IMR-90 (cell line): ENCODE measurements at regions not wholly inside any gene's neighbourhood (a gene's known extent, or its start where the extent isn't known, plus 50 kb on each side); places are given as distances from the start of the nearest gene placed in this dataset.

Experiments used
- CHD1 ChIP-seq: IDR thresholded peaks from 2 replicates; pipeline ENCODE4 v1.6.1; 2012; ENCODE audit warnings: low read depth, low read length, improper control_type of control experiment
- CTCF ChIP-seq: conservative IDR thresholded peaks from 2 replicates; pipeline ENCODE4 v1.5.1; 2012; ENCODE audit warnings: mild to moderate bottlenecking, low read depth, low read length, improper control_type of control experiment
- ELK1 ChIP-seq: fragments of 150-350 bp; IDR thresholded peaks from 2 replicates; pipeline ENCODE4 v1.6.1; 2016; ENCODE audit warnings: low read depth, mild to moderate bottlenecking, low read length, moderate library complexity, borderline replicate concordance
- MAFK ChIP-seq: IDR thresholded peaks from 2 replicates; pipeline ENCODE4 v1.6.1; 2012; ENCODE audit warnings: low read depth, low read length, improper control_type of control experiment
- MXI1 ChIP-seq: IDR thresholded peaks from 2 replicates; pipeline ENCODE4 v1.6.1; 2012; ENCODE audit warnings: low read depth, mild to moderate bottlenecking, low read length, moderate library complexity, borderline replicate concordance
- NFE2L2 ChIP-seq: fragments of 150-350 bp; IDR thresholded peaks from 2 replicates; pipeline ENCODE4 v1.6.1; 2016; ENCODE audit warnings: low read depth, mild to moderate bottlenecking, low read length
- POLR2A ChIP-seq: IDR thresholded peaks from 2 replicates; pipeline ENCODE4 v1.6.1; 2012; ENCODE audit warnings: mild to moderate bottlenecking, low read depth, low read length
- RAD21 ChIP-seq: IDR thresholded peaks from 2 replicates; pipeline ENCODE4 v1.6.1; 2012; ENCODE audit warnings: low read length, improper control_type of control experiment
- RCOR1 ChIP-seq: IDR thresholded peaks from 2 replicates; pipeline ENCODE4 v1.6.1; 2012; ENCODE audit warnings: mild to moderate bottlenecking, low read length, improper control_type of control experiment; ENCODE audit not compliant: insufficient replicate concordance
- RFX5 ChIP-seq: IDR thresholded peaks from 2 replicates; pipeline ENCODE4 v1.8.0; 2012; ENCODE audit warnings: low read depth, mild to moderate bottlenecking, low read length, moderate library complexity
- SMC3 ChIP-seq: fragments of 150-350 bp; IDR thresholded peaks from 2 replicates; pipeline ENCODE4 v1.6.1; 2016; ENCODE audit warnings: low read depth, mild to moderate bottlenecking, antibody characterized with exemption, low read length, moderate library complexity
- TF ChIP-seq, protein P1 (sequence below): fragments of 150-350 bp; IDR thresholded peaks from 2 replicates; pipeline ENCODE4 v1.6.1; 2017; ENCODE audit warnings: mild to moderate bottlenecking, antibody characterized with exemption, low read length, low read depth

- no peak for TF ChIP-seq CHD1
- no peak for TF ChIP-seq CTCF
- TF ChIP-seq RCOR1 = no peak
- TF ChIP-seq POLR2A = no peak
- no peak for TF ChIP-seq ELK1
- TF ChIP-seq SMC3 = no peak
- no peak for TF ChIP-seq RAD21
- no peak for TF ChIP-seq NFE2L2
- TF ChIP-seq, protein P1, sequence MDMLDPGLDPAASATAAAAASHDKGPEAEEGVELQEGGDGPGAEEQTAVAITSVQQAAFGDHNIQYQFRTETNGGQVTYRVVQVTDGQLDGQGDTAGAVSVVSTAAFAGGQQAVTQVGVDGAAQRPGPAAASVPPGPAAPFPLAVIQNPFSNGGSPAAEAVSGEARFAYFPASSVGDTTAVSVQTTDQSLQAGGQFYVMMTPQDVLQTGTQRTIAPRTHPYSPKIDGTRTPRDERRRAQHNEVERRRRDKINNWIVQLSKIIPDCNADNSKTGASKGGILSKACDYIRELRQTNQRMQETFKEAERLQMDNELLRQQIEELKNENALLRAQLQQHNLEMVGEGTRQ = no peak
- TF ChIP-seq MAFK = no peak
- no peak for TF ChIP-seq MXI1
- no peak for TF ChIP-seq RFX5
These were observed 473.1 kb downstream of the PTH2R start for GRCh38 chr2:208879666-208880065.
